GM06990 (cell line): ENCODE measurements at regions not wholly inside any gene's neighbourhood (a gene's known extent, or its start where the extent isn't known, plus 50 kb on each side); places are given as distances from the start of the nearest gene placed in this dataset.

Source experiments
- DNase-seq: peaks from one replicate; pipeline ENCODE4 v3.0.0-alpha.2; 2011; ENCODE audit not compliant: insufficient read length; ENCODE audit errors: extremely low read depth
- H3K27me3 ChIP-seq: replicated peaks from 2 replicates; pipeline ENCODE4 v1.6.0; 2011; ENCODE audit warnings: low read length; ENCODE audit not compliant: control insufficient read depth, insufficient read depth
- H3K36me3 ChIP-seq: 2 replicates; pipeline ENCODE4 v1.5.1; 2011; ENCODE audit warnings: low read length; ENCODE audit not compliant: control insufficient read depth, insufficient read depth
- H3K4me3 ChIP-seq: replicated peaks from 2 replicates; pipeline ENCODE4 v1.5.1; 2011; ENCODE audit warnings: low read depth, mild to moderate bottlenecking, control low read depth, low read length
- TF ChIP-seq, protein P1 (sequence below): IDR thresholded peaks from 2 replicates; pipeline ENCODE4 v1.5.1; 2011; ENCODE audit warnings: low read length, control low read depth, mild to moderate bottlenecking, inconsistent platforms; ENCODE audit not compliant: insufficient read depth, poor library complexity, severe bottlenecking

GRCh38 chr2:129734343-129735034 is 245.0 kb upstream of the RAB6C start:
- TF ChIP-seq, protein P1, sequence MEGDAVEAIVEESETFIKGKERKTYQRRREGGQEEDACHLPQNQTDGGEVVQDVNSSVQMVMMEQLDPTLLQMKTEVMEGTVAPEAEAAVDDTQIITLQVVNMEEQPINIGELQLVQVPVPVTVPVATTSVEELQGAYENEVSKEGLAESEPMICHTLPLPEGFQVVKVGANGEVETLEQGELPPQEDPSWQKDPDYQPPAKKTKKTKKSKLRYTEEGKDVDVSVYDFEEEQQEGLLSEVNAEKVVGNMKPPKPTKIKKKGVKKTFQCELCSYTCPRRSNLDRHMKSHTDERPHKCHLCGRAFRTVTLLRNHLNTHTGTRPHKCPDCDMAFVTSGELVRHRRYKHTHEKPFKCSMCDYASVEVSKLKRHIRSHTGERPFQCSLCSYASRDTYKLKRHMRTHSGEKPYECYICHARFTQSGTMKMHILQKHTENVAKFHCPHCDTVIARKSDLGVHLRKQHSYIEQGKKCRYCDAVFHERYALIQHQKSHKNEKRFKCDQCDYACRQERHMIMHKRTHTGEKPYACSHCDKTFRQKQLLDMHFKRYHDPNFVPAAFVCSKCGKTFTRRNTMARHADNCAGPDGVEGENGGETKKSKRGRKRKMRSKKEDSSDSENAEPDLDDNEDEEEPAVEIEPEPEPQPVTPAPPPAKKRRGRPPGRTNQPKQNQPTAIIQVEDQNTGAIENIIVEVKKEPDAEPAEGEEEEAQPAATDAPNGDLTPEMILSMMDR = no peak
- Histone ChIP-seq H3K36me3 (no peaks in the 10 kb centered on the region), H3K27me3 (no peaks in the 10 kb centered on the region), H3K4me3 (no peak overlapping the region)
- DNase-seq = no peak

DNA sequence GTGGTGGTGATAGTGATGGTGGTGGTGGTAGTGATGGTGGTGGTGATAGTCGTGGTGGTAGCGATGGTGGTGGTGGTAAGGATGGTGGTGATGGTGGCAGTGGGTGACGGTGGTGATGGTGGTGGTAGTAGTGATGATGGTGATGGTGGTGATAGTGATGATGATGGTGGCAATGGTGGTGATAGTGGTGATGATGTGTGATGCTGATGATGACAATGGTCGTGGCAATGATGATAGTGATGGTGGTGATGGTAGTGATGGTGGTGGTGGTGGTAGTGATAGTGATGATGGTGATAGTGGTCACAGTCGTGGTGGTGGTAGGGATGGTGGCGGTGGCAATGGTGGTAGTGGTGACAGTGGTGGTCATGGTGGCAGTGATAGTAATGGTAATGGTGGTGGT is 243.9 kb upstream of the RAB6C start:
- no peak for DNase-seq
- no peaks in the 10 kb centered on the region for H3K27me3 ChIP-seq
- TF ChIP-seq, protein P1 = no peak
- H3K4me3 ChIP-seq = no peak overlapping the region
- no peaks in the 10 kb centered on the region for H3K36me3 ChIP-seq

GRCh38 chr2:129737660-129738527 is 241.6 kb upstream of the RAB6C start:
- no peak overlapping the region for H3K4me3 ChIP-seq
- H3K36me3 ChIP-seq = no peaks in the 10 kb centered on the region
- DNase-seq = no peak
- TF ChIP-seq, protein P1 = no peak
- H3K27me3 ChIP-seq = no peaks in the 10 kb centered on the region

DNA sequence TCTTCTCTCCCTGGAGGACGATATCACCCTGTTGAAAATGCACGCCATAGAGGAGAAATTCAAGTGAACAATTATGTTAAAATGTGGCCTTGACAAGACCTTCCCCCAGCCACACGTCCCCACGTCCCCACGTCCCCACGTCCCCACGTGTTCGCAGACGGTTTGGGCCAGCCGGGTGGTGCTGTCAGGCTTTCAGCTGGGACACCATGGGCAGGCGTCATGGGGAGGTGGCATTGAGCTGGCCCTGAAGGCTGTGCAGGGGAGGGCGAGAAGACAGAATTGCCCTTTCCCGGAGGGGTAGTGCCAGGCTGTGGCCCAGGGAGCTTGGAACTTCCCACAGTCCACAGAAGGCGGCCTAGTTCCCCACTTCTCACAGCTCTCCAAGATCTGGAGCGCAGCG is 240.7 kb upstream of the RAB6C start:
- no peak for DNase-seq
- H3K36me3 ChIP-seq = no peaks in the 10 kb centered on the region
- H3K4me3 ChIP-seq = no peak overlapping the region
- TF ChIP-seq, protein P1 = no peak
- H3K27me3 ChIP-seq = no peaks in the 10 kb centered on the region

DNA sequence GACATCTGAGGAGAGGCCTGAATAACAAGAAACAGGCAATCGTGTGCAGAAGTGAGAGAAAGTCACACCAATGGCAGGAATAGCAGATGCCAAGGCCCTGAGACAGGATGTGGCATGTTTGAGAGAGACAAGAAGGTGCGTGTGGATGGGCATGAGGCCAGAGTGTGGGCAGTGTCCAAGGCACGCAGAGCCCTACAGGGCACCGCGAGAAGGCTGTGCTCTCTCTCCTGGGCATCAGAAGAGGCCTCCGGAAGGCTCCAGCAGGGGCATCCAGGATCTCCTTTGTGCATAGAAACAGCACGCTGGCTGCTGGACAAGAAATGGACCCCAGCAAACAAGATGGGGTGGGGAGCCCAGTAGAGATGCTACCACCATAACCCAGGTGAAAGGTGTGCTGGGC is 239.0 kb upstream of the RAB6C start:
- no peak overlapping the region for H3K4me3 ChIP-seq
- H3K36me3 ChIP-seq = no peaks in the 10 kb centered on the region
- TF ChIP-seq, protein P1 = no peak
- H3K27me3 ChIP-seq = no peaks in the 10 kb centered on the region
- DNase-seq = no peak
